ENCODE measurements at regions not wholly inside any gene's neighbourhood (a gene's known extent, or its start where the extent isn't known, plus 50 kb on each side); places are given as distances from the start of the nearest gene placed in this dataset.

DNA sequence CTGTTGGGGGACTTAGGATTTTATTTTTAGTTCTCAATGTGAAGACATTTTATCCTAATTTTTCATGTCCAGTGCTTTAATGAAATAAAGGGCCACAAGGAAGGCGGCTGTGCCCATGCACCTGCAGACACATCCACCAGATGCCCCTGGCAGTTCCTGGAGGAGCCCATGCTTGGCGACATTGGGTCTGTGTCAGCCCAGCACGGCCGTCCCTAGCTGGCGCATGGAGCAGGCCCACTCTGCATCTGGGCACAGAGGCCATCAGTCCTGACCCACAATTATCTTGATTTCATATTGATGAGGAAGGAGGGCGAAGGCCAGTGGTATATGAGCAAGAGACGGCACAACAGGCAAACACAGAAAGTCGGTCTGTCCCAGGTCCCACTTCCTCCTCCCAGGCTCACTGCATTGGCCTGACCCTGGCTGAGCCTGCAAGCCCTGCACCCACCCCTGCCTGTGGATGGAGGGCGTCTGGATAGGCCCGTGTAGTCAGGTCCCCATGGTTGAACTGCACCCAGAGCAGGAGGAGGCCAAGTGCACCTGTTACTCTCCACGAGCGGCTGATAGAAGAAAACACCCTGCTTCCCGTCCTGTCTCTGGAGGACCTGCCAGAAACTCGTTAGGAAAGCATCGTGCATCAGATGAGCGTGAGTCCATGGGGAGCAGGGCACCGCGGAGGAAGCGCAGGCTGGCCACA is 296.9 kb downstream of the BRD1 start:
- in situ Hi-C loops (cut with HindIII; ENCODE audit: low pct_unique_long_range_greater_than_20kb, low sequenced_read_pairs): no loop called here
- DNase-seq (ENCODE audit: low read depth, low spot score): no peak

DNA sequence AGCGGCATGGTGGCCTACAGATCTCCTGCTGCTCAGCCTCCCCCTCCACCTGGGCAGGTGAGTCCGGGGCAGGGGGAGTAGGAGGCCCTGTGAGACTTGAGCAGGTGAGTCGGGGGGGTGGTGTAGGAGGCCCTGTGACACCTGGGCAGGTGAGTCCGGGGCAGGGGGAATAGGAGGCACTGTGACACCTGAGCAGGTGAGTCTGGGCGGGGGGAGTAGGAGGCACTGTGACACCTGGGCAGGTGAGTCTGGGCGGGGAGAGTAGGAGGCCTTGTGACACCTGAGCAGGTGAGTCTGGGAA is 299.3 kb downstream of the BRD1 start:
- in situ Hi-C loops (cut with HindIII; ENCODE audit: low pct_unique_long_range_greater_than_20kb, low sequenced_read_pairs): no loop called here
- DNase-seq (ENCODE audit: low read depth, low spot score): no peak

DNA sequence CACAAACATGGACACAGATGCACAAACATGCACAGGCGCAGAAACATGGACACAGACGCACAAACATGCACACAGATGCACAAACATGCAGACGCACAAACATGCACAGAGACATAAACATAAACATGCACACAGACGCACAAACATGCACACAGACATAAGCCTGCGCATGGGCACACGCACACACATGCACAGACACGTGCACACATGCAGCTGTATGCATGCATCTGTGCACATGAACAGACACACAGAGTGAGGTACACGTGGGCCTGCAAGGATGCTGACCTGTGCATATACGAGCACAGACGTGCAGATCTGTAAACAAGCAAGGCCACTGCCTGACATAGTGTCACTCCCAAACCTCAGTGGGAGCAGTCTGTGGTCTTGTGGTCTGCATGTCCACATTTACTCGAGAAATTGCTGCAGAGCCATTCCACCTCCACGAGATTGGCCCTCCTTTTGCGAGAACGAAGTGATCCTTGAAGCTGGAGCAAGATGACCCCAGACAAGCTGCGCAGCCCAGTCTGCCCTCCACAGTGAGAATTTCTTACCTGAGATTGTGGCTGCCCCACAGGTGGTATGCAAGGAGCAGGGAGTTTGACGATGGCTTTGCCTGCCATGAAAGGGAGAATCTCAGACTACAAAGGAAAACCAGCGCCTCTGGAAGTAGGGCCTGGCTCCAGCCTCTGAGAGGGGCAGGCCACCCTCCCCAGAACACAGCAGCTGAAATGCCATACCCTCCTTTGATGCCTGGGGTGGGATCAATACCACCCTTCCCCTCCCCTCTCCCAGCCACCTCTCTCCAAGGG is 299.9 kb downstream of the BRD1 start:
- DNase-seq (ENCODE audit: low read depth, low spot score): no peak
- in situ Hi-C loops (cut with HindIII; ENCODE audit: low pct_unique_long_range_greater_than_20kb, low sequenced_read_pairs): no loop called here

DNA sequence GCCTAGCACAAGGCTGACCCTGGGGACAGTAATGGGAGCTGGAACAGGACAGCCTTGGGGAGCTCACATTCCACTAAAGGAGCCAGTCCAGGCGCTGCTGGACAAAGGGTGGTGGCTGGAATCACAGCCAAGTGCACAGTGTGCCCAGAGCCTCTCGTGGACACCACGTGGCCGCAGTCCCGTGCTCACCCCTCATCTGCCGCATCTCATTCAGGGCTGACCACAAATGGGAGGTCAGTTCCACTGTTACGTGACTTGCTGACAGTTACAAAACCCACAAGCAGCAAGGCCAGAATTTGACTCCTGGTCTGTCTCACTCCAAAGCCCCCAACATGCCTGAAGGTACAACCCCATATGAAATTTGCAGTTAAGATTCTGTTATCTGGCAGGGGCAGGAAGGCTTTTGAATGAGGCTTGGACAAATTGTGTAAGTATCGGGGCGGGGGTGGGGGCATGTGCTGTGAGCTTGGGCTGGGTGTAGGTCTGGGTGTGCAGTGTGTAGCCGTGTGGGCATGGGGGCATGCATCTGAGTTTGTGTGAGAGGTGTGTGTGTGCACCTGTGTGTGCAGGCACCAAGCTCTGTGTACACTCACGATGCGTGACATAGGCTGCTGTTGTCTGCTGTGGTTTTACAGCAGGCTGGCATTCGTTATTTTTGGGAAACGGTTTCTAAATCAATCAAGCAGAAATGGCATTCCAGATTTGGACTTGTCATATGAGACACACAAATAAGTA is 301.7 kb downstream of the BRD1 start:
- DNase-seq (ENCODE audit: low read depth, low spot score): peak; percentile 51

DNA sequence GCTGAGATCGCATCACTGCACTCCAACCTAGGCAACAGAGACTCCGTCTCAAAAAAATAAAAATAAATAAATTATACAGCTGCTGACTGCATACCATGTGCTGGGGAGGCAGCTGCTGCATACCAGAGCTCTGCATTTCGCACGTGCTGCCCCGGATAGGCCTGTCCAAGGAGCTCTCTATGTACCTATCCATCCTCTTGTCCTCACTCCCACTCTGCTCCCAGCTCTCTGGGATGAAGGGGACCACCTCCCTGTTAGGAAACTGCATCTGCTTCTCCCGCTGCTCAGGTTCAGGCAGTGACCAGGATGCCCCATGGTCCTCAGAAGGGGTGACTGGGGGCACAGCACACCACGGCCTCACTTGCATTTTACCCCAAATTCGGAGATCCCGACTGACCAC is 302.3 kb downstream of the BRD1 start:
- no peak for DNase-seq (ENCODE audit: low read depth, low spot score)
- in situ Hi-C loops (cut with HindIII; ENCODE audit: low pct_unique_long_range_greater_than_20kb, low sequenced_read_pairs): no loop called here

More for the DNA sequence above, 301.7 kb downstream of the BRD1 start:
- in situ Hi-C loops (cut with HindIII; ENCODE audit: low pct_unique_long_range_greater_than_20kb, low sequenced_read_pairs): no loop called here

DNA sequence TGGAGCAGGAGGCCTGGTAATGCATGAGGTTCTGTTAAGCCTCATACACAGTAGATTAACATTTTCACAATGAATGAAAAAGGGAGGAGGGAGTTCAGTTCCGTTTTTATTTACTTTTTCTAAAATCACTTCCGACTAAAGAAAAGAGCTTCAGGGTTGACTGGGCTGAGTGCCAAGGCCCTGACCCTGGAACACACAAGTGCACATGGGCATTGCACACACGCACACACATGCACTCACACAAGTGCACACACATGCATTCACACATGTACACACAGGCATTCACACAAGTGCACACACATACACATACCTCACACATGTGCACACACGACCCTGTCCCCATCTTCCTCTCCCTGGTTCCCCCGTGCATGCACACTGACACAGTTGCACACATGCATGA is 303.3 kb downstream of the BRD1 start:
- DNase-seq (ENCODE audit: low read depth, low spot score): no peak
- in situ Hi-C loops (cut with HindIII; ENCODE audit: low pct_unique_long_range_greater_than_20kb, low sequenced_read_pairs): no loop called here

DNA sequence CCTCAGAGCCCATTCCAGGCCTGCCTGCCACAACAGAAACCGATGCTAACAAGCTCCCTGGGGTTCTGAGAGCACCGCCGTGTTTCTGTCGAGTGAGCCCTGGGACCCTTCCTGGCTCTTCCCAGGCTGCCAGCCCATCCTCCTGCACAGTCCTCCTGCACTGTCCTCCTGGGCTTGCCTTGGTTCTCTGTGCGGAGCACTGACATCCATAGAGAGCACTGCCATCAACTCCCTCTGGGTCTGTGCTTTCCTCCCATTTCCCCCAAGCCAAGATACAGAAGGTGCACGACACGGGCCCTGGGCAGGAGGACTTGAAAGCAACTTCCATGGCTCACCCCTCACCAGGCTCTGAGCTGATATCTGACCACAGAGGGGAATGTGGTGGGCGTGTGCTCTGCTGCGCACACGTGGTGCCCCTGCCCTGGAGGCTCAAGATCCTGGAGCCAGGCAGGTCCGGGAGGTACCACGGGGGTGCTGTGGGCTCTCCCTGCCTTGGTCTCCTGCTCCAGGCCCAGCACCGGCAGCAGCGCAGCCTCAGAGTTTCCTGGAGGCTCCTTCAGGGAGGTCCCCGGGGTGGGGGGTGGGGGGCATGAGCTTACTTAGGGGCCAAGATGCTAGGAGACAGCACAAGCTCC is 304.2 kb downstream of the BRD1 start:
- no peak for DNase-seq (ENCODE audit: low read depth, low spot score)
- in situ Hi-C loops (cut with HindIII; ENCODE audit: low pct_unique_long_range_greater_than_20kb, low sequenced_read_pairs): no loop called here

DNA sequence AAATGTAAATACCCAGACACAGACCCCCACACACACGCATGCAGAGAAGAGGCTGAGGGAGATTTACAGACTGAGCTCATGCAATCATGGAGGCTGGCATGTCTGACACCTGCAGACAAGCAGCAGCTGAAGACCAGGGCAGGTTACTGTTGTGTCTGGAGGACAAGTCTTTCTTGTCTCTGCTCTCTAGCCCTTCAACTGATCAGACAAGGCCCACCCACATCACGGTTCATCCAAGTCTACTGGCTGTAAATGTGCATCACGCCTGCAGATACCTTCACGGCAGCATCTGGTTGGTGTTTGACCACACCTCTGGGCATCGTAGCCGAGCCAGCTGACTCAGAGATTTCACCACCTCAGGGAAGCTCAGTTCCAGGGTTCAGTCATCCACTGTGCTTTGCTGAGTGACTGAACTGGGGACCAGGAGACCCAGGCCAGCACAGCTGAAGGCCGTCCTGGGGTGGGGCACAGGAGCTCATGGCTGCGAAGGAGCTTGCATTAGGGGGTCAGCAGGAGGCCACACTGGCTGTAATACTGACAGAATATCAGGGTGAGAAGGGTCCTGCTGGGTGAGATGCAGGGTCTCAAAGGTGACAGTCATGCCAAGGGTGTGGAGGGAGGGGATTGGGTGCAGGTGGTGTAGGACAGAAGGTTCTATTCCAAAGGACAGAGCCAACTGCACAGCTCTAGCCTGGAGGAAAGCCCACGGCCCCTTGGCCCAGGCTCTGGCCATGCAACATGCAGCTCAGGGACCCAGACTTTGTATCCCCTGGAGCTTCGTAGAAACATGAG is 304.9 kb downstream of the BRD1 start:
- in situ Hi-C loops (cut with HindIII; ENCODE audit: low pct_unique_long_range_greater_than_20kb, low sequenced_read_pairs): no loop called here
- no peak for DNase-seq (ENCODE audit: low read depth, low spot score)

DNA sequence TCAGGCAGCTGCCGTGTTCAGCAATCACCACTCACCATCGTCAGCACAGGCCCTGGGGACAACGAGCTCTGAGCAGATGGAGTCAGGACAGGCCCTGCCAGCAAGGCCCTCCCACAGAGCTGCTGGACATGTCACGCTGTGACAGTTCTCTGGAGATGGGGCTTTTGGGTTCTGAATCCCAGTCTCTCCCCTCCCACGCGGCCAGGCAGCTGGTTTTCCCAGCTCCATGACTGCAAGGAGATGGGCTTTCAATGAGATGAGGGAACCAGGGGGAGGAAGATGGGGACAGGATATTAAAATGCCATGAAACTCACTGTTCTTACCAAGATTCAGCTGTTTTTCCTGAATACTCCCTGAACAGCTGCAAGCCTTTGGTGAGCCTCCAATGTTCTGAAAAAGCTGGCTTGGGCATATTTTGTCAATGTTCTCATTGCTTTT is 305.9 kb downstream of the BRD1 start:
- in situ Hi-C loops (cut with HindIII; ENCODE audit: low pct_unique_long_range_greater_than_20kb, low sequenced_read_pairs): no loop called here

DNA sequence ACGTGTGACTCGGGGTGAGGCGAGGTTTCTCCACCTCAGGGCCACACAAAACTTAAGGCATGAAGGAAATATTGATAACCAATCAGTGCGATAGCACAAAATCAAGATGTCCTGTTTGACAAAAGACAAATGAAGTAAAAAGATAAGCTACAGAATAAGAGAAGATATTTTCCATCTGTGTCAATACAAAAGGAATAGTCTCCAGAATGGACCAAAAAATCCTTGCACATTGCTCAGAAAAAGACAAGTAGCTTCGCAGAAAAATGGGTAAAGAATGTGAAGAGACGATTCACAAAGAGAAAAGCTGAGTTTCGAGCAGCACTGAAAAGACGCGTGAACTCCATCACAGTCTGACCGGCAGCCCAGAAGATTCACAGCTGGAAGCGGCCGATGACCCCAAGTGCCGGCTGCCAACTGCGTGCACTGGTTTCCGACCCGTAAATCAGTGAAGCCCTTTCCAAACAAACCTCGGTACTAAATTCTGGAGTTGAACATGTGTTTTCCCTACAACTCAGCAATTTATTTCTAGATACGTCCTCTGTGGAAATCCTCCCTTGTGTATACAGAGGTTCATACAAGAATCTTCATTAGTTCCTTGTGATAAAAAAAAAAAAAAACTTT is 308.4 kb downstream of the BRD1 start:
- DNase-seq (ENCODE audit: low read depth, low spot score): no peak

More for the DNA sequence above, 305.9 kb downstream of the BRD1 start:
- DNase-seq (ENCODE audit: low read depth, low spot score): no peak

DNA sequence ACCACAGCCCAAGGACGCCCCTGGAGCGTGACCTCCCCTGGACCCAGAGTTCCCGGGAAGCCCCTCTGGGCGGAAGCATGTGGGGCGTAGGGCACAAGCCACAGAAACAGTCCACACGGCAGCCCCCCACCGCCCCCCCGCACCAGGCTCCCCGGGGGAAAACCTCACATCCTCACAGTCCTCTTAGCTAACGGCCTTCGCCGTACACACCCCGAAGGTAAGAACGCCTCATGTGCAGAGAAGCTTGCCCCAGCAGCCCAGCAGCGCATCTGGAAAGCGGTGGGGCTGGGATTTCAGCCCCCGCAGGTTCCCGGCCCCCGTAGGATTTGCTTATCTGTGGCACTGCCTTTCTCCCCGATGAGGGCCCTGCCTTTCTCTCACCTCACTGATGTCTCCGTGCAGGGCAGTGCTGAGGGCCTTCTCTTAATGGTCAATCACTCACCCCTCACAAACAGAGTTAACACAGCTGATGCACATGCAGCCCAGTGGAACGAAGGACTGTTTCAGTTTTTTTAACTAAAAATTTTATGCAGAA is 309.2 kb downstream of the BRD1 start:
- in situ Hi-C loops (cut with HindIII; ENCODE audit: low pct_unique_long_range_greater_than_20kb, low sequenced_read_pairs): no loop called here
- no peak for DNase-seq (ENCODE audit: low read depth, low spot score)

More for the DNA sequence above, 308.4 kb downstream of the BRD1 start:
- in situ Hi-C loops (cut with HindIII; ENCODE audit: low pct_unique_long_range_greater_than_20kb, low sequenced_read_pairs): no loop called here

DNA sequence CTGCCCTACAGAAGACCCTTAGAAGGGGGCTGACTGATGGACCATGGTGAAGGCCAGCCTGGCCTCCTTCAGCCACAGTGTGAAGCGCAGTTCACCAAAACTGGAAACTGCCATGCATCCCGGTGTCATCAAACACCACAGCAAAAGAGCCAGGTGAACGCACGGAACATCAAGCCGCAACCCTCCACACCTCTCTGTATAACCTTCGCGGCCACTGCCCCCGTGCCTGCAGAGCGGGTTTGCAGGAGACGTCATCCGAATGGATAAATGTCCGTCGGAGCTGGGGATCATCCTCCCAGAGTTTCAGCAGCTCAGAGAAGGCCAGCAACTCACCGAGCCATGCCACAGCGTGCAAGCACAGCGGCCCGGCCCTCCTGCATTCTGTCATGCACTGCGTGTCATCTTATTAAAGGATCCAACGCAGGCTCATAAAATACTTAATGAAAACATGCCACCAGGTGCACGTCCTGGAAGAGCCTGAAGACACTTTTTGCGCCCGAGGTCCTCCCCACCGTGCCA is 309.9 kb downstream of the BRD1 start:
- in situ Hi-C loops (cut with HindIII; ENCODE audit: low pct_unique_long_range_greater_than_20kb, low sequenced_read_pairs): no loop called here
- DNase-seq (ENCODE audit: low read depth, low spot score): no peak

DNA sequence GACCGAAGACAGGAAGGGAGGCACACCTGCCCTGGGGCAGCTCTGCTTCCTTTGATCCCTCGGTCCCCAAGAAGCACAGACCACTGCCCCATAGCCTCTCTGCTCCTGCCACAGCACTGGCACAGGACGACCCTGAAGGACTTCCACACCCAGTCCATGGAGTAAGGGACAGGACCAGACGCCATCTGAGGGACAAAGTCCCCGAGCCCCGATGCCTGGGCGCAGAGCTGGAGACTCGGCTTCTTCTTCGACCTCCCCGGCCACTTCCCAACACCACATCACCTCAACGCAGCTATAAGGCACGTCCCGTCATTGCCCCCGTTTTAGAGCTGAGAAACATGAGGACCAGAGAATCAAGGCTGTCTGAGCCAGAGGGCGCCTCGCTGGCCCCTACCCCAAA is 310.5 kb downstream of the BRD1 start:
- no peak for DNase-seq (ENCODE audit: low read depth, low spot score)
- in situ Hi-C loops (cut with HindIII; ENCODE audit: low pct_unique_long_range_greater_than_20kb, low sequenced_read_pairs): no loop called here

DNA sequence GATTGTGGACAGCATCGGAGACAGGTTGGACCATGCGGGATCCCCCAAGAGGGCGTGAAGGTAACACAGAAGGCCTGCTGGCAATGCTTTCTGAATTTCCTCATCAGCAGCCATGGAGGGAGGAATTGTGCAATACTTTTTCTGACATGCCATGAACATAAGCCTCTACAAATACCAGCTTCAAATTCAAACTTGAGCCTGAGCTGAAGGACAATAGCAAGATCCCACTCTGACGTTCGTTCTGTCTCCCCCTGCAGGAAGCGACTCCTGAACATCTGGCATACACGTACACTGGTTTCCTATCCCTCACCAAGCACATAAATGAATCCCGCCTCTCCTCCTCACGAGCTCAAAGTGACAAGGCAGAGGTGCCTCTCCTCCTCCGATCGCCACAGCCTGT is 312.2 kb downstream of the BRD1 start:
- DNase-seq (ENCODE audit: low read depth, low spot score): peak; percentile 17
- in situ Hi-C loops (cut with HindIII; ENCODE audit: low pct_unique_long_range_greater_than_20kb, low sequenced_read_pairs): no loop called here

DNA sequence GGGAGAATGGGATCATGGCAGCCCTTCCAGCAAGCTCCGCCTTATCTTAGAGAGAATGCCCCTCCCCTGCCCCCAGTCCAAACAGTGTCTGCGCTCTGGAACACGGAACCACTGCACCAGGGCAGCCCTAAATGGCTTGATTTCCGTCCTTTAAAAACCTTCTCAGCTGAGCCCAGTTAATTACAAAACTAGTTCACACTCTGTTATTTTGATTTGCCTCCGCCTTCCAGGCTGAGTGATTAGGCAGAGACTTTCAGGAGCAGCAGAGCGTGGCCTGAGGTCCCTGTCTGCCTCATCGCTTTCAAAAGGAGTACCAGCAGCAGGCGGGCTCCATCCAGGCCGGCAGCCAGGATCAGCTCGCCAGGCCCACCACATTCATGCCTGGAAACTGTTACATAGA is 313.0 kb downstream of the BRD1 start:
- DNase-seq (ENCODE audit: low read depth, low spot score): no peak
- in situ Hi-C loops (cut with HindIII; ENCODE audit: low pct_unique_long_range_greater_than_20kb, low sequenced_read_pairs): no loop called here

DNA sequence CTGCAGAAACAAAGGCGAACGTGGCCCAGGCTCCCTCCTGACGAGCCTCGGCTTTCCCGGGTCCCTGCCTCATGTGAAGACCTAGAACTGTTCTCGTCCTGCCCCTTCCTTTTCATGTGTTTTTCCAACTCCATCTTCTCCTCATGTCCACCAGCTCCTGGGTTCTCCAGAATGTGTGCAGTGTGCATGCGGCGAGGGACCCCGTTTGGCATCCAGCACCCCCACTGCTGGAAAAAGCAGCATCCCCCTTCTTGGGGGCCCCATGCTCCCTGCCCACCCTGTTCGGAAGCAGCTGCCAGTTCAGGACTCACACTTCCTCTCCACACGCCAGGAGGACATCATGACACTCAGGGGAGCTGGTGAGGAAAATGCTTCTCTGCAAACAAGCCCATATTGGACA is 313.5 kb downstream of the BRD1 start:
- no peak for DNase-seq (ENCODE audit: low read depth, low spot score)
- in situ Hi-C loops (cut with HindIII; ENCODE audit: low pct_unique_long_range_greater_than_20kb, low sequenced_read_pairs): no loop called here

Data from SK-MEL-5 (cell line).